ENCODE measurements at regions not wholly inside any gene's neighbourhood (a gene's known extent, or its start where the extent isn't known, plus 50 kb on each side); places are given as distances from the start of the nearest gene placed in this dataset.

GRCh38 chr6:133012774-133013173 is 198.4 kb downstream of the RPS12 start:
- Histone ChIP-seq H3K9ac (ENCODE audit: low read length) (no peak overlapping the region), H3K36me3 (replicated peaks in 1 of 2; ENCODE audit: control extremely low read depth in 1 of 2, control insufficient read depth in 1 of 2, extremely low read depth in 1 of 2, insufficient read depth in 2 of 2, low read length in 1 of 2) (no peaks in the 10 kb centered on the region), H2AFZ (ENCODE audit: insufficient read depth, low read depth, low read length, poor library complexity, severe bottlenecking) (no peak overlapping the region), H3K4me1 (ENCODE audit: control insufficient read depth in 2 of 2, insufficient read depth in 2 of 2, low read length in 2 of 2) (no peaks in the 10 kb centered on the region), H3K9me3 (ENCODE audit: control extremely low read depth in 1 of 3, control insufficient read depth in 2 of 3, insufficient read depth in 1 of 3, low read length in 2 of 3) (no peaks in the 10 kb centered on the region), H4K20me1 (ENCODE audit: control insufficient read depth, insufficient read depth, low read length, poor library complexity, severe bottlenecking) (no peaks in the 10 kb centered on the region), H3K79me2 (ENCODE audit: control insufficient read depth, insufficient read depth, low read length) (no peaks in the 10 kb centered on the region), H3K27me3 (replicated peaks in 1 of 4; ENCODE audit: control extremely low read depth in 1 of 4, control insufficient read depth in 3 of 4, insufficient read depth in 4 of 4, low read length in 3 of 4) (no peaks in the 10 kb centered on the region), H3K4me2 (replicated peaks; ENCODE audit: low read depth, low read length, poor library complexity, severe bottlenecking) (no peak overlapping the region), H3K27ac (ENCODE audit: low read length in 2 of 2) (no peak overlapping the region), H3K4me3 (ENCODE audit: control extremely low read depth in 1 of 5, extremely low read depth in 1 of 5, insufficient read depth in 1 of 5, low read depth in 2 of 5, low read length in 4 of 5) (no peak overlapping the region)
- no peaks in the 10 kb centered on the region for H3K9me3 Mint-ChIP-seq (ENCODE audit: insufficient read depth)
- H3K27me3 Mint-ChIP-seq, result peaks cover 6% of the 10 kb centered on the region
- no peaks in the 10 kb centered on the region for H3K4me1 Mint-ChIP-seq
- intact Hi-C loops (cut with micrococcal nuclease), result no loop called here
- no CpG with 5 or more reads among the region's 1 CpG for WGBS (ENCODE audit: insufficient coverage)
- no peak for ATAC-seq (ENCODE audit: low read depth)
- H3K4me3 Mint-ChIP-seq, result no peak overlapping the region
- no peak overlapping the region for H3K27ac Mint-ChIP-seq
- TF ChIP-seq CTCF (IDR thresholded peaks at IDR 0.05) (no peak), EZH2 (IDR thresholded peaks at IDR 0.05; ENCODE audit: borderline replicate concordance, insufficient read depth, low read depth, low read length, poor library complexity, severe bottlenecking) (no peak)
- ChIA-PET POLR2A (no interaction called here), CTCF (no interaction called here)
- no peak for DNase-seq

GRCh38 chr6:133016631-133017030 is 202.3 kb downstream of the RPS12 start:
- intact Hi-C loops (cut with micrococcal nuclease), result no loop called here
- DNase-seq (no peak), ATAC-seq (ENCODE audit: low read depth) (no peak)
- H3K9me3 Mint-ChIP-seq (ENCODE audit: insufficient read depth), result no peaks in the 10 kb centered on the region
- H3K4me3 Mint-ChIP-seq, result no peak overlapping the region
- Histone ChIP-seq H3K27ac (ENCODE audit: low read length in 2 of 2) (no peak overlapping the region), H3K9me3 (ENCODE audit: control extremely low read depth in 1 of 3, control insufficient read depth in 2 of 3, insufficient read depth in 1 of 3, low read length in 2 of 3) (no peaks in the 10 kb centered on the region), H3K9ac (ENCODE audit: low read length) (no peak overlapping the region), H3K36me3 (replicated peaks in 1 of 2; ENCODE audit: control extremely low read depth in 1 of 2, control insufficient read depth in 1 of 2, extremely low read depth in 1 of 2, insufficient read depth in 2 of 2, low read length in 1 of 2) (no peaks in the 10 kb centered on the region), H3K27me3 (replicated peaks in 1 of 4; ENCODE audit: control extremely low read depth in 1 of 4, control insufficient read depth in 3 of 4, insufficient read depth in 4 of 4, low read length in 3 of 4) (no peaks in the 10 kb centered on the region), H3K4me1 (ENCODE audit: control insufficient read depth in 2 of 2, insufficient read depth in 2 of 2, low read length in 2 of 2) (no peaks in the 10 kb centered on the region), H4K20me1 (ENCODE audit: control insufficient read depth, insufficient read depth, low read length, poor library complexity, severe bottlenecking) (no peaks in the 10 kb centered on the region), H3K4me3 (ENCODE audit: control extremely low read depth in 1 of 5, extremely low read depth in 1 of 5, insufficient read depth in 1 of 5, low read depth in 2 of 5, low read length in 4 of 5) (no peak overlapping the region), H2AFZ (ENCODE audit: insufficient read depth, low read depth, low read length, poor library complexity, severe bottlenecking) (no peak overlapping the region), H3K79me2 (ENCODE audit: control insufficient read depth, insufficient read depth, low read length) (no peaks in the 10 kb centered on the region), H3K4me2 (replicated peaks; ENCODE audit: low read depth, low read length, poor library complexity, severe bottlenecking) (no peak overlapping the region)
- no peak for TF ChIP-seq CTCF (IDR thresholded peaks at IDR 0.05)
- TF ChIP-seq EZH2 (IDR thresholded peaks at IDR 0.05; ENCODE audit: borderline replicate concordance, insufficient read depth, low read depth, low read length, poor library complexity, severe bottlenecking), result no peak
- 52% methylated on average over 3 of the region's 5 CpGs for WGBS (ENCODE audit: insufficient coverage)
- H3K27ac Mint-ChIP-seq, result no peak overlapping the region
- no peaks in the 10 kb centered on the region for H3K4me1 Mint-ChIP-seq
- ChIA-PET CTCF (no interaction called here), POLR2A (no interaction called here)
- peaks cover 6% of the 10 kb centered on the region for H3K27me3 Mint-ChIP-seq
